BE2C (cell line): ENCODE measurements at regions not wholly inside any gene's neighbourhood (a gene's known extent, or its start where the extent isn't known, plus 50 kb on each side); places are given as distances from the start of the nearest gene placed in this dataset.

Experiments used
- DNase-seq: peaks from one replicate; pipeline ENCODE4 v3.0.0-alpha.2; 2020
- H3K27me3 ChIP-seq: fragments of 250-450 bp; sonication (Bioruptor Pico); 2 replicates; pipeline ENCODE4 v1.5.1; 2020; ENCODE audit warnings: mild to moderate bottlenecking
- H3K36me3 ChIP-seq: fragments of 250-450 bp; sonication (Bioruptor Pico); 2 replicates; pipeline ENCODE4 v1.5.1; 2020; ENCODE audit warnings: mild to moderate bottlenecking
- H3K4me1 ChIP-seq: fragments of 250-450 bp; sonication (Bioruptor Pico); 2 replicates; pipeline ENCODE4 v1.5.1; 2020
- H3K4me3 ChIP-seq: 2 replicates; pipeline ENCODE4 v1.5.1; 2011; ENCODE audit warnings: low read depth, low read length
- H3K9me3 ChIP-seq: fragments of 250-450 bp; sonication (Bioruptor Pico); 2 replicates; pipeline ENCODE4 v1.5.1; 2020
- TF ChIP-seq, protein P1 (sequence below): IDR thresholded peaks from 2 replicates; pipeline ENCODE4 v1.5.1; 2012; ENCODE audit warnings: mild to moderate bottlenecking, low read depth, low read length

DNA sequence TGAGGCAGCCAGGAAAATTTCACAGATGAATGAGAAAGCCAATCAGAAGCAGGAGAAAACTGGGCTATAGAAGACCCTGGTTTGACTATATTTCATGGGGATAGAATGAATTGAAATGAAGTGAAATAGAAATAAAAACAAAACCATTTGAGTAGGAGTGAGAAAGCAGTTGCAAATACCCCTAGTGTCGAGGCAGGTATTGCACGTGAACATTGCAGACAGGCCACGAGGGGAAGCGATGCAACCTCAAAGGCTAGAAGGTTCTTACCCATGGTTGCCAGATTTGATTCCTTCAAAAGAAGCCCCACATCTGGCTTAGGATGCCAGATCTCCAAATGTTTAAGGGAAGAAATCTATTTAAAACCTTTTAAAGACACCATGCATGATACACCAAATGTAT lies 648.9 kb downstream of the VRK1 start:
- H3K27me3 ChIP-seq, result no peaks in the 10 kb centered on the region
- H3K4me3 ChIP-seq, result no peak overlapping the region
- TF ChIP-seq, protein P1, sequence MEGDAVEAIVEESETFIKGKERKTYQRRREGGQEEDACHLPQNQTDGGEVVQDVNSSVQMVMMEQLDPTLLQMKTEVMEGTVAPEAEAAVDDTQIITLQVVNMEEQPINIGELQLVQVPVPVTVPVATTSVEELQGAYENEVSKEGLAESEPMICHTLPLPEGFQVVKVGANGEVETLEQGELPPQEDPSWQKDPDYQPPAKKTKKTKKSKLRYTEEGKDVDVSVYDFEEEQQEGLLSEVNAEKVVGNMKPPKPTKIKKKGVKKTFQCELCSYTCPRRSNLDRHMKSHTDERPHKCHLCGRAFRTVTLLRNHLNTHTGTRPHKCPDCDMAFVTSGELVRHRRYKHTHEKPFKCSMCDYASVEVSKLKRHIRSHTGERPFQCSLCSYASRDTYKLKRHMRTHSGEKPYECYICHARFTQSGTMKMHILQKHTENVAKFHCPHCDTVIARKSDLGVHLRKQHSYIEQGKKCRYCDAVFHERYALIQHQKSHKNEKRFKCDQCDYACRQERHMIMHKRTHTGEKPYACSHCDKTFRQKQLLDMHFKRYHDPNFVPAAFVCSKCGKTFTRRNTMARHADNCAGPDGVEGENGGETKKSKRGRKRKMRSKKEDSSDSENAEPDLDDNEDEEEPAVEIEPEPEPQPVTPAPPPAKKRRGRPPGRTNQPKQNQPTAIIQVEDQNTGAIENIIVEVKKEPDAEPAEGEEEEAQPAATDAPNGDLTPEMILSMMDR, result no peak
- no peaks in the 10 kb centered on the region for H3K4me1 ChIP-seq
- H3K36me3 ChIP-seq, result no peaks in the 10 kb centered on the region
- no peak for DNase-seq
- H3K9me3 ChIP-seq, result no peaks in the 10 kb centered on the region

DNA sequence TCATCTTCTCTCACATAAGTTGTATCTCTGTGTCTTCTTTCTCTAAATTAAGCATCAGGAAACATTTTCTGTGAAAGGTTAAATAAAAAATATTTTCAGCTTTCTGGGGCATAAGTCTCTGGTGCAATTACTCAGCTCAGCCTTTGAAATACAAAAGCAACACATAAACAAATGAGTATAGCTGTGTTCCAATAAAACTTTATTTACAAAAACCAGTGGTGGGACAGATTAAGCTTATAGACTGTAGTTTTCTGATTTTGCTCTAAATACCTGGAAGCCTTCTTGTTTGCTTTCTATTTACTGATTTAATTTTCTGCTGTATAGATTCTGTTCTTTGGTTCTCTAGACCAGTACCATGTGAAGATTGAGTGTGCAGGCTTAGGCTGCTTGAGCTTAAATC lies 655.1 kb downstream of the VRK1 start:
- Histone ChIP-seq H3K4me1 (no peaks in the 10 kb centered on the region), H3K27me3 (no peaks in the 10 kb centered on the region), H3K36me3 (no peaks in the 10 kb centered on the region), H3K9me3 (no peaks in the 10 kb centered on the region), H3K4me3 (no peak overlapping the region)
- TF ChIP-seq, protein P1, result no peak
- no peak for DNase-seq

DNA sequence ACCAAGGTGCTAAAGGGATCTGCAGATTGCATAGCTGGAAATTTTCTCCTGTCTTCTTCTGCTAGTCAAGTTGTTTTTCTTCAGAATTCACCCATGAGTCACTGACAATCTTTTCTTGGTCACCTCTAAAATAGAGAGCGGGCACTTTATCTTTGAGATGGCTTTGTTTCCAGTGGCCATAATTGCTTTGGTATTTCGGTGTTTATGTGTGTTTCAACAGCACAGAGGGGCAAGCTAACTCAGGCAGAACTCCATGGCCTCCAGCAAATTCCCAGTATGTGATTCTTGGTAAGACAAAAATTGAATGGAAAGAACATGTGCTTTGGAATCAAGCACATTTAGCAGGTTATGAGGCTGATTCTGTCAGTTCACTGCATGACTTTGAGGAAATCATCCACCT lies 656.8 kb downstream of the VRK1 start:
- H3K36me3 ChIP-seq, result no peaks in the 10 kb centered on the region
- no peaks in the 10 kb centered on the region for H3K4me1 ChIP-seq
- H3K27me3 ChIP-seq, result no peaks in the 10 kb centered on the region
- TF ChIP-seq, protein P1, result no peak
- no peak for DNase-seq
- H3K4me3 ChIP-seq, result no peak overlapping the region
- no peaks in the 10 kb centered on the region for H3K9me3 ChIP-seq

DNA sequence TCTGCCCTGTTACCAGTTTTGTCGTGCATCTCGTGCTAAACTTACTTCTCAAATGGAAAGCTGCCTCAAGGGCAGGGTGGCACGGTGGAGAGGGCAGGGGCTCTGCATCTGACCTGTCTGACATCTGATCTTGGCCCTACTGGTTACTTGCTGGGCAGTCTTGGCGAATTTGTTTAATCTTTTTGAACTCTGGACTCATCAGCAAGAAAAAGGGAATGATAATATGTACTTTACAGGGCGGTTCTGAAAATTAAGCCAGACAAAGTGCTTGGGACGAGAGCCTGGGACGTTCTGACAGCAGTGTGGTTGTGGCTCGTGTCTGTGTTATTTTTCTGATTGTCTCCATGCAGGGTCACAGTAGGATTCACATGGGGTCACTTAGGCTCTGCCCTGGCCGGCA lies 659.3 kb downstream of the VRK1 start:
- Histone ChIP-seq H3K27me3 (no peaks in the 10 kb centered on the region), H3K9me3 (no peaks in the 10 kb centered on the region), H3K4me1 (no peaks in the 10 kb centered on the region), H3K36me3 (no peaks in the 10 kb centered on the region), H3K4me3 (no peak overlapping the region)
- TF ChIP-seq, protein P1, result no peak
- no peak for DNase-seq

DNA sequence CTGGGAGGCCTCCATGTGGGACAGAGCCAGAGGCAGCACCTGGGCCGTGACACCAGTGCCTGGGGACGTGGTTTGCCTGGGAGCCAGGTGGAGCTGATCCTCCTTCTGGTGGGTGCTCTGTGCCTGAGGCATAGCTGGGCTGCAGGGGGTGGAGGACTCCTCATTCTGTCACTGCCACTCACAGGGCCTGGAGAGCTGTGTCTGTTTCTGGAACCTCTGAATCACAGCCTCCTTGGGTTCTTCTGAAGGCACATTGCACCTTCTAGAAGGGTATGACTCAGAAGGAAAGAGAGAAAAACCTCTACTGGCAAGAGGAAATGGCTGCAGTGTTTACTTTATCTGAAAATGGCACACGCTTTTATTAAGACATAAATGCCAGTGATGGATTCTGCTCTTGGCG lies 659.8 kb downstream of the VRK1 start:
- H3K9me3 ChIP-seq, result no peaks in the 10 kb centered on the region
- H3K36me3 ChIP-seq, result no peaks in the 10 kb centered on the region
- no peak overlapping the region for H3K4me3 ChIP-seq
- DNase-seq, result no peak
- no peaks in the 10 kb centered on the region for H3K4me1 ChIP-seq
- H3K27me3 ChIP-seq, result no peaks in the 10 kb centered on the region
- TF ChIP-seq, protein P1, result no peak

DNA sequence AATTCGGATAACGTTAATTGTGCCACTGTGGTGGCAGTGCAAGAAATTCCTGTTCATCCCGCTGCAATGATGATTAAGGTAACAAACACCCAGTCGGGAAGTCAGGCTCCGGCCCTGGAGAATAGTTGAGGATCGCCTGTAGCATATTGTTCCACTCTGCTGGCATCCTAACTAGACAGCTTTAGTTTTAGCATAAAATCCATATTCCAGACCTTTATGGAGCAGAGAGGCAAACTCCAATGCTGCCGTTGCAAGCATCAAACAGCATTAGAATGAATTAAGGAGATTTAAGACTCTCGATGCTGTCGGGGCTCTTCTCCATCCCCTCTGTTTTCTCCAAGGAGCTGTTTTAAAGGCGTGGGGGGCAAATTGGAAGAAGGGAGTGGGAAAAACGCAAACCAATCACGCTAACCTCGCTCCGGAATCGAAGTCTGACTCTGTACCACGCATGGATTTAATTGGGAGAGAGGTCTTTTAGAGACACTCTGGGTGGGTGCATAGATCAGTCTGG lies 660.4 kb downstream of the VRK1 start:
- Histone ChIP-seq H3K4me1 (no peaks in the 10 kb centered on the region), H3K27me3 (no peaks in the 10 kb centered on the region), H3K9me3 (no peaks in the 10 kb centered on the region), H3K36me3 (no peaks in the 10 kb centered on the region), H3K4me3 (no peak overlapping the region)
- no peak for DNase-seq
- TF ChIP-seq, protein P1, result no peak
